NT2/D1 (cell line): ENCODE measurements at regions not wholly inside any gene's neighbourhood (a gene's known extent, or its start where the extent isn't known, plus 50 kb on each side); places are given as distances from the start of the nearest gene placed in this dataset.

Source experiments
- SUZ12 ChIP-seq: IDR thresholded peaks from 2 replicates; pipeline ENCODE4 v1.6.1; 2011; ENCODE audit not compliant: insufficient read length, insufficient read depth; ENCODE audit errors: extremely low read depth
- YY1 ChIP-seq: IDR thresholded peaks from 2 replicates; pipeline ENCODE4 v1.6.1; 2011; ENCODE audit not compliant: insufficient read length, insufficient read depth
- ZNF274 ChIP-seq: IDR thresholded peaks from 2 replicates; pipeline ENCODE4 v1.6.1; 2011; ENCODE audit warnings: mild to moderate bottlenecking, low read depth, low read length

GRCh38 chr2:18110222-18110621, 231.8 kb downstream of the KCNS3 start:
- TF ChIP-seq ZNF274 (no peak), SUZ12 (no peak), YY1 (no peak)
